Lower leg skin (tissue), 4 donors: ENCODE measurements at regions not wholly inside any gene's neighbourhood (a gene's known extent, or its start where the extent isn't known, plus 50 kb on each side); places are given as distances from the start of the nearest gene placed in this dataset.

ENCODE experiments used
- DNase-seq, 2 donors: peaks; one replicate each; pipeline ENCODE4 v3.0.0-alpha.2; 2019; ENCODE audit warnings: low spot score in 2 of 2
- H3K4me3 ChIP-seq: fragments of 200-600 bp; sonication (generic); 2 replicates; pipeline ENCODE4 v1.5.1; 2017; ENCODE audit warnings: mild to moderate bottlenecking, low read depth; ENCODE audit not compliant: poor library complexity, severe bottlenecking
- CTCF ChIP-seq, 3 donors: fragments of 450-650 bp; IDR thresholded peaks; one replicate each; pipeline ENCODE4 v1.5.1; 2016; ENCODE audit warnings: antibody characterized with exemption in 3 of 3, mild to moderate bottlenecking in 3 of 3, moderate library complexity in 2 of 3
- POLR2A ChIP-seq, 2 donors: fragments of 450-650 bp; IDR thresholded peaks; one replicate each; pipeline ENCODE4 v1.6.1; 2016 to 2017; ENCODE audit warnings: antibody characterized with exemption in 2 of 2, mild to moderate bottlenecking in 1 of 2, moderate library complexity in 1 of 2
- WGBS, 2 donors: methylation state at CpG; one replicate each; pipeline ENCODE4 v1.1.5; 2018; 5-methylcytosine and 5-hydroxymethylcytosine counted together
- intact Hi-C: fragments of 100-400 bp; cut with DNase I; formaldehyde crosslinking; loops from one replicate; pipeline ENCODE4 v1.15.0; 2023; ENCODE audit warnings: low total_unique reads

DNA sequence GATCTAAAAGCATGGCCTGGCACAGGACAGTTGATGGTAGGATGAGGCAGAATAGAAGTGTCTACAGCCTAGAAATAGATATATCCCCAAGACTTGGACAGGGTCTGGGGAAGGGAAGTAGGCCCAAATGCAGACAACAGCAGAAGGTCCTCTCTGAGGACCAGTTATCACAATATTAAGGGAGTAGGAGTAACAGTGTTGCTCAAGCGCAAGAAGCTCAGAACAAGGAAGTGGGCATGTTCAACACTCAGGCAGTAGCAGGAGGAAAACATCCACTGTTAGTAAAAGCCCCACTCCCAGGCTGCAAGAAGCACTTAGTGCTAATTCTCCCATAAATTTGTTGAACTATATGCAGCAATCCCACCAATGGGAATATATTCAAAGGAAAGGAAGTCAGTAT is 314.7 kb downstream of the METTL4 start:
- intact Hi-C loops = no loop called here
- 88 to 96% methylated on average over 1 of the region's 1 CpG for WGBS, 2 donors

GRCh38 chr18:2258954-2259353 is 312.4 kb downstream of the METTL4 start:
- H3K4me3 ChIP-seq = no peak overlapping the region
- intact Hi-C loops = no loop called here
- no peak for TF ChIP-seq CTCF (IDR thresholded peaks at IDR 0.05)
- no peak for TF ChIP-seq POLR2A (IDR thresholded peaks at IDR 0.05)
- DNase-seq = no peak
- WGBS, 2 donors = 57 to 67% methylated on average over 6 of the region's 6 CpGs

More for the DNA sequence above, 314.7 kb downstream of the METTL4 start:
- DNase-seq = no peak
- H3K4me3 ChIP-seq = no peak overlapping the region
- no peak for TF ChIP-seq CTCF (IDR thresholded peaks at IDR 0.05)
- no peak for TF ChIP-seq POLR2A (IDR thresholded peaks at IDR 0.05)

DNA sequence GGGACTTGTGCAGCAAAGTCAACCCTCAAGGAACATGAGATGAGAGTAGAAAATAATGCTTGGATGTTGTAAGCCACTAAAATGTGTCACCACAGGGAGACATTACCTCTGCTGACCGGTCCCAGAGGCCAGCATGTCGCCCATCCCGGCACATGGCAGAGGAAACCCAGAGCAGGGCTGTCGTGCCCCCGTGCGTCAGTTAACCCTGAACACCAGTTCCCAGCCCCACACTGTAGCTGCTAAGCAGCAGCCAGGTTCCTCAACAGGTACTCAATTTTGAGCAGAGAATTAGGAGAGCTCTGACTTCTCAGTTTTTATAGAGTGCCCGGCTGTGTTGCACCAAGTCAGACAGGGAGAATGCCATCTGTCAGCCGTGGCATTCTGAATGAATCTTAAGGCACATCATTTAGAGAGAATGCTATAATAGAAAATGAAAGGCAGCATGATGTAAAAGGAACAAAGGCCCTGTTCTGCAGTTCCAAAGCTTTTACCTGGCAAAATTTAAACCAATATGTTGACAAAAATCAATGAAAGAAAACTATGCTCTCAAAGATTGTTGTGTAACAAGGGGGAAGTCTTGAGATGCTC is 307.9 kb downstream of the METTL4 start:
- intact Hi-C loops = no loop called here
- H3K4me3 ChIP-seq = no peak overlapping the region
- WGBS, 2 donors = 84 to 88% methylated on average over 8 of the region's 8 CpGs
- no peak for DNase-seq
- no peak for TF ChIP-seq POLR2A (IDR thresholded peaks at IDR 0.05)
- no peak for TF ChIP-seq CTCF (IDR thresholded peaks at IDR 0.05)

- DNase-seq = no peak
- intact Hi-C loops = loop anchor here (5.0 kb wide), 1 partner anchor 932 kb away; no protein-coding TSS in a partner anchor
- TF ChIP-seq CTCF (IDR thresholded peaks at IDR 0.05) = no peak
- H3K4me3 ChIP-seq = no peak overlapping the region
- 76 to 86% methylated on average over 2 of the region's 2 CpGs for WGBS, 2 donors
These were observed 296.7 kb downstream of the METTL4 start for GRCh38 chr18:2274613-2275012.

DNA sequence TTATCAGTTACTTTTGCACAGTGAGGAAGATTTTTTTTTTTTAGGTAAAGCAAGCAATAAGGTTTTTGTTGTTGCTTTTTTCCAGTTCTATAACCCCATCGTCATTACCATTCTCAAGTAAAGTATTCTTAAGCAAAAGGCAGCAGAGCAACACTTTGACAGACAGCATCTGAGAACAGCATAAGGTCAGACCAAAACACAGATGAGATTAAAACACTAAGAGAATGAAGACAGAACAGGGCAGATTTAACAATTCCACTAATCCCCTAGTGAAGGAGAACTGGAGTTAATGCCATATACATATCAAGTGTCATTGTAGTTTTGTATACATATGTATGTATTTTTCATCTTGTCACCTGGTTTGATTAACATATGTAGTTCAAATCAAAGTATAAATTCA is 290.2 kb downstream of the METTL4 start:
- H3K4me3 ChIP-seq = no peak overlapping the region
- DNase-seq = no peak
- intact Hi-C loops = no loop called here
- TF ChIP-seq POLR2A (IDR thresholded peaks at IDR 0.05) (no peak), CTCF (IDR thresholded peaks at IDR 0.05) (no peak)
- 62 to 64% methylated on average over 1 of the region's 1 CpG for WGBS, 2 donors
